HepG2 (cell line): ENCODE measurements at regions not wholly inside any gene's neighbourhood (a gene's known extent, or its start where the extent isn't known, plus 50 kb on each side); places are given as distances from the start of the nearest gene placed in this dataset.

Experiments used
- ATAC-seq: fragments of 200-7000 bp; cut with Tn5 transposase; 3 replicates; pipeline ENCODE4 v1.9.1; 2020; ENCODE audit warnings: mild to moderate bottlenecking, moderate library complexity
- BruUV-seq: library from RNA; stranded (reverse); fragments of 400-500 nt; replicated peaks from 2 replicates; lab custom pipeline; 2021; lab: Mats Ljungman, UMichigan
- CTCF ChIA-PET: fragments of 300-600 bp; formaldehyde crosslinking; extraction: SDS; loops from one replicate; lab custom pipeline; 2021; ENCODE audit warnings: low total read pairs, inconsistent platforms, low intra/inter-chr PET ratio; lab: Yijun Ruan, JAX
- POLR2A ChIA-PET: fragments of 350-600 bp; sonication (Branson Sonifier 250); formaldehyde crosslinking; loops from one replicate; lab custom pipeline; 2020; ENCODE audit warnings: antibody characterized with exemption, inconsistent platforms; lab: Yijun Ruan, JAX
- DNase-seq: peaks from one replicate; pipeline ENCODE4 v3.0.0-alpha.2; 2015; ENCODE audit warnings: low spot score
- FAIRE-seq: peaks from 3 replicates; lab custom pipeline; 2011; peaks lifted over from hg19 to GRCh38; lab: Jason Lieb, UNC
- H2AFZ ChIP-seq: one replicate; pipeline ENCODE4 v1.6.1; 2011; ENCODE audit warnings: low read length, inconsistent platforms
- H3K27ac ChIP-seq: fragments of 300-600 bp; 3 replicates; pipeline ENCODE4 v1.8.0; 2011; ENCODE audit warnings: mixed run types, mild to moderate bottlenecking, mixed read lengths, low read length, inconsistent platforms; ENCODE audit not compliant: insufficient read depth; ENCODE audit errors: extremely low read length
- H3K27me3 ChIP-seq, 2 experiments: fragments of 200-600 bp in 1 of 2; 2 replicates in 1 of 2; 3 replicates in 1 of 2; pipeline versions ENCODE4 v1.6.0 to v1.8.0; 2011; ENCODE audit warnings: low read length in 2 of 2, mild to moderate bottlenecking in 2 of 2, moderate library complexity in 2 of 2, inconsistent platforms in 1 of 2; ENCODE audit not compliant: insufficient read depth in 2 of 2, control insufficient read depth in 1 of 2
- H3K36me3 ChIP-seq, 2 experiments: fragments of 200-600 bp in 1 of 2; replicated peaks in 1 of 2; 2 replicates in 1 of 2; 3 replicates in 1 of 2; pipeline versions ENCODE4 v1.5.1 to v1.8.0; 2011; ENCODE audit warnings: low read length in 2 of 2, inconsistent platforms in 1 of 2; ENCODE audit not compliant: insufficient read depth in 2 of 2, control insufficient read depth in 1 of 2
- H3K4me1 ChIP-seq: 2 replicates; pipeline ENCODE4 v1.5.1; 2012; ENCODE audit warnings: low read length, inconsistent platforms; ENCODE audit not compliant: insufficient read depth
- H3K4me2 ChIP-seq: 2 replicates; pipeline ENCODE4 v1.6.0; 2011; ENCODE audit warnings: low read depth, low read length, inconsistent platforms
- H3K4me3 ChIP-seq, 3 experiments: fragments of 200-600 bp in 1 of 3; sonication (generic), shearing (Covaris generic) in 1 of 3; replicated peaks in 1 of 3; 2 replicates each; pipeline ENCODE4 v1.5.1; 2011 to 2016; ENCODE audit warnings: low read length in 3 of 3, inconsistent platforms in 2 of 3, low read depth in 2 of 3, mild to moderate bottlenecking in 2 of 3, control low read depth in 1 of 3, mixed read lengths in 1 of 3; ENCODE audit not compliant: insufficient read depth in 1 of 3
- H3K79me2 ChIP-seq: one replicate; pipeline ENCODE4 v1.6.1; 2011; ENCODE audit warnings: low read length, inconsistent platforms; ENCODE audit not compliant: insufficient read depth
- H3K9ac ChIP-seq: 2 replicates; pipeline ENCODE4 v1.6.0; 2011; ENCODE audit warnings: mild to moderate bottlenecking, low read depth, low read length, inconsistent platforms; ENCODE audit not compliant: insufficient read depth
- H3K9me3 ChIP-seq: 2 replicates; pipeline ENCODE4 v1.5.1; 2012; ENCODE audit warnings: mild to moderate bottlenecking, low read length
- H4K20me1 ChIP-seq: 2 replicates; pipeline ENCODE4 v1.6.0; 2011; ENCODE audit warnings: inconsistent platforms, mild to moderate bottlenecking, low read length, moderate library complexity; ENCODE audit not compliant: insufficient read depth
- BATF2 ChIP-seq: sonication (generic); formaldehyde crosslinking; IDR thresholded peaks from 2 replicates; pipeline ENCODE4 v1.8.0; 2022; ENCODE audit warnings: mild to moderate bottlenecking, missing genetic modification reagents, moderate library complexity
- EED ChIP-seq: sonication (generic); formaldehyde crosslinking; IDR thresholded peaks from 2 replicates; pipeline ENCODE4 v1.5.0; 2020; ENCODE audit warnings: mild to moderate bottlenecking, missing genetic modification reagents
- GTF2F1 ChIP-seq: fragments of 150-350 bp; IDR thresholded peaks from 2 replicates; pipeline ENCODE4 v1.6.1; 2014; ENCODE audit warnings: low read length
- GTF3A ChIP-seq: sonication (generic); formaldehyde crosslinking; conservative IDR thresholded peaks from 2 replicates; pipeline ENCODE4 v1.4.0; 2020; ENCODE audit warnings: mild to moderate bottlenecking, missing genetic modification reagents
- HIVEP1 ChIP-seq: sonication (generic); formaldehyde crosslinking; IDR thresholded peaks from 2 replicates; pipeline ENCODE4 v1.4.0; 2020; ENCODE audit warnings: mild to moderate bottlenecking, missing genetic modification reagents
- KLF11 ChIP-seq: IDR thresholded peaks from 2 replicates; pipeline ENCODE4 v1.6.1; 2016; ENCODE audit warnings: missing compliant biosample characterization
- MIER2 ChIP-seq: IDR thresholded peaks from 2 replicates; pipeline ENCODE4 v1.6.1; 2016; ENCODE audit warnings: missing biosample characterization, missing genetic modification reagents
- PAX8 ChIP-seq: sonication (generic); formaldehyde crosslinking; IDR thresholded peaks from 2 replicates; pipeline ENCODE4 v1.8.0; 2022; ENCODE audit warnings: mild to moderate bottlenecking, missing genetic modification reagents, borderline replicate concordance
- PCBP1 ChIP-seq: fragments of 200-400 bp; formaldehyde crosslinking; IDR thresholded peaks from 2 replicates; pipeline ENCODE4 v1.6.1; 2017; ENCODE audit warnings: mild to moderate bottlenecking, low read depth, low read length, borderline replicate concordance
- SMAD3 ChIP-seq: sonication (generic); formaldehyde crosslinking; IDR thresholded peaks from 2 replicates; pipeline ENCODE4 v1.4.0; 2020; ENCODE audit warnings: missing genetic modification reagents
- ZNF10 ChIP-seq: sonication (generic); formaldehyde crosslinking; IDR thresholded peaks from 2 replicates; pipeline ENCODE4 v1.4.0; 2020; ENCODE audit warnings: mild to moderate bottlenecking, low read depth, missing genetic modification reagents, borderline replicate concordance
- ZSCAN29 ChIP-seq: sonication (generic); formaldehyde crosslinking; conservative IDR thresholded peaks from 2 replicates; pipeline ENCODE4 v1.4.0; 2020; ENCODE audit warnings: mild to moderate bottlenecking, missing genetic modification reagents
- WGBS: methylation state at CpG from one replicate; pipeline ENCODE4 v1.1.6; 2017; ENCODE audit warnings: low lambda C conversion rate; 5-methylcytosine and 5-hydroxymethylcytosine counted together
- in situ Hi-C: cut with HindIII; loops from 2 replicates; pipeline ENCODE4 v1.10.0; 2017; ENCODE audit warnings: low pct_unique_long_range_greater_than_20kb; ENCODE audit not compliant: extremely low pct_ligation_motif_present
- intact Hi-C: fragments of 100-400 bp; cut with micrococcal nuclease; formaldehyde crosslinking; loops from one replicate; pipeline ENCODE4 v1.10.0; 2022; ENCODE audit not compliant: unreplicated experiment
- TF ChIP-seq, protein P1 (sequence below): IDR thresholded peaks from 2 replicates; pipeline ENCODE4 v1.6.1; 2016; ENCODE audit warnings: missing genetic modification reagents, missing compliant biosample characterization
- TF ChIP-seq, protein P2 (sequence below): sonication (generic); formaldehyde crosslinking; IDR thresholded peaks from 2 replicates; pipeline ENCODE4 v1.4.0; 2020; ENCODE audit warnings: missing genetic modification reagents, borderline replicate concordance
- TF ChIP-seq, protein P3 (sequence below): fragments of 450-650 bp; IDR thresholded peaks from 2 replicates; pipeline ENCODE4 v1.6.1; 2016

DNA sequence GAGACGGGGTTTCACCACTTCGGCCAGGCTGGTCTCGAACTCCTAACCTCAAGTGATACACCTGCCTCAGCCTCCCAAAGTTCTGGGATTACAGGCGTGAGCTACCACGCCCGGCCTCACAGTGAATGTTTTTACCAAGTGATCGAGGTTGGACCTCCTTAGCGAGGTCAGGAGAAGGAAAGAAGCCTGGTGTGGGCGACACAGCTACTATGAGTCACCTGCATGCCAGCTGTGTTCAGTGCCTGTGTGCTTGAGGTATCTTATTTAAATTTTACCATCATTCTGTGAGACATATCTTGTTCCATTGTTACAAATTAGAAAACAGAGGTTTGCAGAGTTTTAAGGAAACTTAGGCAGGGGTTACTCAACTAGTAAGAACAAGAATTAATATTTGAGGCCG is 174.8 kb upstream of the DYNLRB2 start:
- Histone ChIP-seq H3K4me1 (no peaks in the 10 kb centered on the region), H3K4me2 (no peak overlapping the region), H3K9me3 (no peaks in the 10 kb centered on the region), H3K79me2 (no peaks in the 10 kb centered on the region), H3K9ac (no peak overlapping the region), H3K27ac (no peak overlapping the region), H2AFZ (no peak overlapping the region), H3K27me3 (peaks cover 0 to 2% of the 10 kb centered on the region in 2 experiments; a peak in 1 of 5 replicates), H3K36me3 (no peaks in the 10 kb centered on the region), H4K20me1 (no peaks in the 10 kb centered on the region), H3K4me3 (no peak overlapping the region)
- ATAC-seq (no peak), DNase-seq (no peak), FAIRE-seq (no peak)
- WGBS = 41% methylated on average over 10 of the region's 10 CpGs
- in situ Hi-C loops (no loop called here), intact Hi-C loops (no loop called here)
- BruUV-seq = no TSS peak
- CTCF ChIA-PET = no interaction called here
- TF ChIP-seq PCBP1 (no peak), GTF2F1 (no peak), SMAD3 (no peak), ZSCAN29 (CRISPR knock-in tag) (no peak), GTF3A (CRISPR knock-in tag) (no peak), HIVEP1 (CRISPR knock-in tag) (no peak), ZNF10 (CRISPR knock-in tag) (no peak), EED (CRISPR knock-in tag) (no peak), MIER2 (no peak)
- TF ChIP-seq, protein P1, sequence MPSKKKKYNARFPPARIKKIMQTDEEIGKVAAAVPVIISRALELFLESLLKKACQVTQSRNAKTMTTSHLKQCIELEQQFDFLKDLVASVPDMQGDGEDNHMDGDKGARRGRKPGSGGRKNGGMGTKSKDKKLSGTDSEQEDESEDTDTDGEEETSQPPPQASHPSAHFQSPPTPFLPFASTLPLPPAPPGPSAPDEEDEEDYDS (CRISPR knock-in tag) = no peak
- POLR2A ChIA-PET = no interaction called here

DNA sequence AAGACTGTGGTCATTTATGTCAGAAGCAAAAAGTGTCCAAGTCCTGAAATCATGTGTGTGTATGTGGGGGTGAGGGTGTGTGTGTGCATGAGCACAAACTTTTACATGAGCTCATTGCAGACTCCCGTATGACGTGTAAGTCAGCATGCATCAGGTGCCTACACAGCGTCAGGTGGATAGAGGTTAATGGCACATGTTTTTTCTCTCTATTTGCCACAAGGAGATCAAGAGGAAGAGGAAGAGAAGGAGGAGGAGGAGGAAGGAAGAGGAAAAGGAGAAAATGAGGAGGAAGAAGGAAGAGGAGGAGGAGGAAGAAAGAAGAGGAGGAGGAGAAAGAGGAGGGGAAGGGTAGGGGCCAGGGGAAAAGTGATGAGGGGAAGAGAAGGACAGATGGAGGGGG is 178.0 kb upstream of the DYNLRB2 start:
- in situ Hi-C loops (no loop called here), intact Hi-C loops (no loop called here)
- Histone ChIP-seq H3K9ac (no peak overlapping the region), H3K27ac (no peak overlapping the region), H3K4me3 (no peak overlapping the region), H3K4me1 (no peaks in the 10 kb centered on the region), H3K9me3 (no peaks in the 10 kb centered on the region), H2AFZ (no peak overlapping the region), H3K4me2 (no peak overlapping the region), H3K36me3 (no peaks in the 10 kb centered on the region), H3K27me3 (peaks cover 0 to 2% of the 10 kb centered on the region in 2 experiments; a peak in 2 of 5 replicates), H4K20me1 (no peaks in the 10 kb centered on the region), H3K79me2 (no peaks in the 10 kb centered on the region)
- ChIA-PET CTCF (no interaction called here), POLR2A (no interaction called here)
- no peak for FAIRE-seq
- ATAC-seq = no peak
- 77% methylated on average over 3 of the region's 3 CpGs for WGBS
- no TSS peak for BruUV-seq
- DNase-seq = no peak
- TF ChIP-seq, protein P2, sequence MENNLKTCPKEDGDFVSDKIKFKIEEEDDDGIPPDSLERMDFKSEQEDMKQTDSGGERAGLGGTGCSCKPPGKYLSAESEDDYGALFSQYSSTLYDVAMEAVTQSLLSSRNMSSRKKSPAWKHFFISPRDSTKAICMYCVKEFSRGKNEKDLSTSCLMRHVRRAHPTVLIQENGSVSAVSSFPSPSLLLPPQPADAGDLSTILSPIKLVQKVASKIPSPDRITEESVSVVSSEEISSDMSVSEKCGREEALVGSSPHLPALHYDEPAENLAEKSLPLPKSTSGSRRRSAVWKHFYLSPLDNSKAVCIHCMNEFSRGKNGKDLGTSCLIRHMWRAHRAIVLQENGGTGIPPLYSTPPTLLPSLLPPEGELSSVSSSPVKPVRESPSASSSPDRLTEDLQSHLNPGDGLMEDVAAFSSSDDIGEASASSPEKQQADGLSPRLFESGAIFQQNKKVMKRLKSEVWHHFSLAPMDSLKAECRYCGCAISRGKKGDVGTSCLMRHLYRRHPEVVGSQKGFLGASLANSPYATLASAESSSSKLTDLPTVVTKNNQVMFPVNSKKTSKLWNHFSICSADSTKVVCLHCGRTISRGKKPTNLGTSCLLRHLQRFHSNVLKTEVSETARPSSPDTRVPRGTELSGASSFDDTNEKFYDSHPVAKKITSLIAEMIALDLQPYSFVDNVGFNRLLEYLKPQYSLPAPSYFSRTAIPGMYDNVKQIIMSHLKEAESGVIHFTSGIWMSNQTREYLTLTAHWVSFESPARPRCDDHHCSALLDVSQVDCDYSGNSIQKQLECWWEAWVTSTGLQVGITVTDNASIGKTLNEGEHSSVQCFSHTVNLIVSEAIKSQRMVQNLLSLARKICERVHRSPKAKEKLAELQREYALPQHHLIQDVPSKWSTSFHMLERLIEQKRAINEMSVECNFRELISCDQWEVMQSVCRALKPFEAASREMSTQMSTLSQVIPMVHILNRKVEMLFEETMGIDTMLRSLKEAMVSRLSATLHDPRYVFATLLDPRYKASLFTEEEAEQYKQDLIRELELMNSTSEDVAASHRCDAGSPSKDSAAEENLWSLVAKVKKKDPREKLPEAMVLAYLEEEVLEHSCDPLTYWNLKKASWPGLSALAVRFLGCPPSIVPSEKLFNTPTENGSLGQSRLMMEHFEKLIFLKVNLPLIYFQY (CRISPR knock-in tag) = no peak
- no peak for TF ChIP-seq PAX8 (CRISPR knock-in tag)
- TF ChIP-seq, protein P3, sequence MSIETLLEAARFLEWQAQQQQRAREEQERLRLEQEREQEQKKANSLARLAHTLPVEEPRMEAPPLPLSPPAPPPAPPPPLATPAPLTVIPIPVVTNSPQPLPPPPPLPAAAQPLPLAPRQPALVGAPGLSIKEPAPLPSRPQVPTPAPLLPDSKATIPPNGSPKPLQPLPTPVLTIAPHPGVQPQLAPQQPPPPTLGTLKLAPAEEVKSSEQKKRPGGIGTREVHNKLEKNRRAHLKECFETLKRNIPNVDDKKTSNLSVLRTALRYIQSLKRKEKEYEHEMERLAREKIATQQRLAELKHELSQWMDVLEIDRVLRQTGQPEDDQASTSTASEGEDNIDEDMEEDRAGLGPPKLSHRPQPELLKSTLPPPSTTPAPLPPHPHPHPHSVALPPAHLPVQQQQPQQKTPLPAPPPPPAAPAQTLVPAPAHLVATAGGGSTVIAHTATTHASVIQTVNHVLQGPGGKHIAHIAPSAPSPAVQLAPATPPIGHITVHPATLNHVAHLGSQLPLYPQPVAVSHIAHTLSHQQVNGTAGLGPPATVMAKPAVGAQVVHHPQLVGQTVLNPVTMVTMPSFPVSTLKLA = peak; percentile 60
- no peak for TF ChIP-seq KLF11
- no peak for TF ChIP-seq BATF2 (CRISPR knock-in tag)
